SK-N-SH (cell line): ENCODE measurements at regions not wholly inside any gene's neighbourhood (a gene's known extent, or its start where the extent isn't known, plus 50 kb on each side); places are given as distances from the start of the nearest gene placed in this dataset.

Experiments
- CTCF ChIP-seq: fragments of 200-600 bp; sonication (generic); IDR thresholded peaks from 2 replicates; pipeline ENCODE4 v1.6.1; 2017; ENCODE audit warnings: antibody characterized with exemption, mild to moderate bottlenecking, moderate library complexity
- EP300 ChIP-seq, 2 experiments: IDR thresholded peaks; 2 replicates each; pipeline versions ENCODE4 v1.4.0 to v1.6.1; 2012; ENCODE audit warnings: borderline replicate concordance in 1 of 2, low read depth in 1 of 2, low read length in 1 of 2
- POLR2AphosphoS5 ChIP-seq: IDR thresholded peaks from 2 replicates; pipeline ENCODE4 v1.6.1; 2012; ENCODE audit warnings: low read depth, low read length
- TCF12 ChIP-seq: IDR thresholded peaks from 2 replicates; pipeline ENCODE4 v1.4.0; 2012

DNA sequence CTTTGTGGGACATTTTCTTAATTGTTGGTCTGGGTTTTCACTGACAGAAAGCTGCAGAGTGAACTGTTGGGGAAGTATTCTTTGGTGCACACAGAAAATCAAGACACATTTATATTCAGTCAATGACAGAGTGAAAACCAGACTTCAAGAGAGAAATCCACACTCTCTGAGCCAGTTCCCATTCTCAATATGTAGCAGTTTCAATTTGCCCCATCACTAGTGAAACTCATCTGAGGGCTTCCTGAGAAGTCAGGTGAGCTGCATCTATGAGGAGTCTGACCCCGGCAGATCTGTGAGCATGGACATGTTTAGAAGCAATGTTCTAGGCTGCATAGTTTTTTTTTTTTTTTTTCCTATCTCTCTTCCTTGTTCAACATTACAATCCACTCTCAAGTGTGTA, 163.7 kb upstream of the AHR start:
- TF ChIP-seq POLR2AphosphoS5 (no peak), EP300 (IDR thresholded peaks at IDR 0.05; ENCODE audit: borderline replicate concordance in 1 of 2, low read depth in 1 of 2, low read length in 1 of 2) (no peak), CTCF (no peak), TCF12 (no peak)
